B cell (primary cell): ENCODE measurements at regions not wholly inside any gene's neighbourhood (a gene's known extent, or its start where the extent isn't known, plus 50 kb on each side); places are given as distances from the start of the nearest gene placed in this dataset.

Experiments
- EZH2 ChIP-seq: IDR thresholded peaks from 2 replicates; pipeline ENCODE4 v1.6.1; 2012; ENCODE audit warnings: borderline replicate concordance, low read depth, mild to moderate bottlenecking, moderate library complexity, low read length; ENCODE audit not compliant: insufficient read depth, poor library complexity, severe bottlenecking
- TF ChIP-seq, protein P1 (sequence below): fragments of 200-600 bp; IDR thresholded peaks from one replicate; pipeline ENCODE4 v1.8.0; 2022; ENCODE audit warnings: antibody characterized with exemption, mild to moderate bottlenecking

DNA sequence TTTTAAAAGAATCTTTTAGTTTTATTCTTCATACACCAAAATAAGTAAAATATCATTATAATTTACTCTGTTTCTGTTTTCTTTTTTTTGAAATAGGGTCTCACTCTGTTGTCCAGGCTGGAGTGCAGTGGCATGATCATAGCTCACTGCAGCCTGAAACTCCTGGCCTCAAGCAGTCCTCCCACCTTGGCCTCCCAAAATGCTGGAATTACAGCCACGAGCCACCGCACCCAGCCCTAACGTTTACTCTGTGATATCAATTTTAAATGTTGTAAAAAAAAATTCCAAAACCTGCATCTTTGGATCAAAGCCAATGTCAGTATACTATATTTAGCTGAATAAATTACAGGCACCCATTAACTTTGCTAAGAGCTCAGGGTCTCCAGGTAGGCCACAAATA, 437.1 kb upstream of the USP15 start:
- TF ChIP-seq, protein P1, sequence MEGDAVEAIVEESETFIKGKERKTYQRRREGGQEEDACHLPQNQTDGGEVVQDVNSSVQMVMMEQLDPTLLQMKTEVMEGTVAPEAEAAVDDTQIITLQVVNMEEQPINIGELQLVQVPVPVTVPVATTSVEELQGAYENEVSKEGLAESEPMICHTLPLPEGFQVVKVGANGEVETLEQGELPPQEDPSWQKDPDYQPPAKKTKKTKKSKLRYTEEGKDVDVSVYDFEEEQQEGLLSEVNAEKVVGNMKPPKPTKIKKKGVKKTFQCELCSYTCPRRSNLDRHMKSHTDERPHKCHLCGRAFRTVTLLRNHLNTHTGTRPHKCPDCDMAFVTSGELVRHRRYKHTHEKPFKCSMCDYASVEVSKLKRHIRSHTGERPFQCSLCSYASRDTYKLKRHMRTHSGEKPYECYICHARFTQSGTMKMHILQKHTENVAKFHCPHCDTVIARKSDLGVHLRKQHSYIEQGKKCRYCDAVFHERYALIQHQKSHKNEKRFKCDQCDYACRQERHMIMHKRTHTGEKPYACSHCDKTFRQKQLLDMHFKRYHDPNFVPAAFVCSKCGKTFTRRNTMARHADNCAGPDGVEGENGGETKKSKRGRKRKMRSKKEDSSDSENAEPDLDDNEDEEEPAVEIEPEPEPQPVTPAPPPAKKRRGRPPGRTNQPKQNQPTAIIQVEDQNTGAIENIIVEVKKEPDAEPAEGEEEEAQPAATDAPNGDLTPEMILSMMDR = no peak
- TF ChIP-seq EZH2 = no peak
